ENCODE measurements at regions not wholly inside any gene's neighbourhood (a gene's known extent, or its start where the extent isn't known, plus 50 kb on each side); places are given as distances from the start of the nearest gene placed in this dataset.
"Not testable (repeated sequence)": the region's sequence is repeated elsewhere in the genome, so short reads cannot be mapped to it uniquely, and the experiment has no call there.

- no peak for DNase-seq
Measured at GRCh38 chr2:216774620-216775019, 79.3 kb upstream of the IGFBP5 start.

- DNase-seq = no peak
Measured at GRCh38 chr2:216774180-216774579, 78.8 kb upstream of the IGFBP5 start.

DNA sequence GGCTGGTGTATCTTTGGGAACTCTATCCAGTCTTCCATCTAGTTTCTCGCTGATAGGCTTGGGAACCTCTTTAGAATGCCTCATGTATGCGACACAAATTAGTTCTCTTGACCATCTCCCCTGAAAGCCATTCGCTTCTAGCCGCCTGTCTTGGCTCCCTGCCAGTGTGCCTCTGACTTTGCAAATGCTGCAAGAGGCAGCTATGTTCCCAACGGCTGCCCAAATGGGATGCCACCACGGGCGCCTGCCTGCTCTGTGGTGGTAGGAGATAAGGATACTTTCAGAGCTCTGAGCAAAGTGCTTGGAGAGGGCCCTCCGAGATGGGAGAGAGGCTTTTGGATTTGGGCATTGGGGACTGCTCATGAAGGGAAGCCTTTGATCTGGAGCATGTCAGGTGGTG is 77.7 kb upstream of the IGFBP5 start:
- DNase-seq = no peak

DNA sequence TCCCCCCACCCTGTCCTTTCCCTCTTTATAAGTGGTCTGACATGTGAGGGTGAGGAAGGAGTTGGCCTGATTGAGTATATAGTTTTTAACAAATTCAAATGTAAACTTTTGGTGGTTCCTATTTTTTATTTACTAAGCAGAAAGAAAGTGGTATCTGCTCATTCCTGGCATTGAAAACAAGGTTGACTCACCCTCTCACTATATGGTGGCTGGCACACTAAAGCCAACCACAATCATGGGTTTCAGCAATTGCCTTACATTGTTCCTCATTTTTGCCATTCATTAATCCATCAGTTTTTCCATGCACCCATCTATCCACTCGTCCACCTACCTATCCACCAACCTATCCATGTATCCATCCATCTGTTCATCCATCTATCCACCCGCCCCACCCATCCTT is 75.4 kb upstream of the IGFBP5 start:
- no peak for DNase-seq

- no peak for DNase-seq
Measured at GRCh38 chr2:216770050-216770449, 74.7 kb upstream of the IGFBP5 start.

DNA sequence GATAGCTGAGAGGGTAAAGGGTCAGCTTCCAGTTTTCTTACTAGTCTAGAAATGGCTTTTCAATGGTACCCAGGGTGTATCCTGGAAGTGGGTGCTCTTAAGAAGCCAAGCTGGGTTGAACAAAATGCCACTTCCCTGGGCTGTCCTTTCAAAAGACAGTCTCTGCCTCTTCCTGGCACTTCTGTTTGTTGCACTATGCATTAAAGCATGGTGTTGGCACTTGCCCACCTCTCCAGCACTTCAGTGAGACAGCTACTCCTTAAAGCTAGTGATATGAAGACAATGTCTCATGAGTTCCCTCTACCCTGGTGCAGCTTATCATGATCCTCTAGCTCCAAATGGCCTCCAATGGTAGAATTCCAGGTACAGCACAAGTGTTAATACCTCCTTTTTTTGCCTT is 74.3 kb upstream of the IGFBP5 start:
- DNase-seq = no peak

DNA sequence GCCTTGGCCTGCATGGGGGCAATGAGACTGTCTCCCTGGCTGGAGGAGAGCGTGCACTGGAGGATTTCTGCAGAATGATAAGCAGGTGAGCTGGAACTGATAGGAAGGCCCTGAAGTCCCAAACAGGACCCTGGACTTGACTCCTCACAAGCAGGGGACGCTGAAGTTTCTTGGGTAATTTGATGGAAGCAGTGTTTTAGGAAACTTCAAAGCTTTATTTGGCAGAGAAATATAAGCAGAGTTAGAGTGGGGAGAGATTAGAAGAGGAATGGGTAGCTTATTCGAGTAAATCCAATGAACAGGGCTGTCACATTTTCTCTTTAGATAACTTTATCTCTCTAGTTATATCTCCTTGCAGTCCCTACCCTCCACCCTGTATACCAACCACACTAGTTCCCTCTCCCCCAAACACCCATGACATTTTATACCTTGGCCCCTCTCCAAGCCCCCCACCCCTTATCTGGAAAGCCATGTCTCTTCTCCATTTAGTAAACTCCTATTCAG is 73.6 kb upstream of the IGFBP5 start:
- DNase-seq = no peak

DNA sequence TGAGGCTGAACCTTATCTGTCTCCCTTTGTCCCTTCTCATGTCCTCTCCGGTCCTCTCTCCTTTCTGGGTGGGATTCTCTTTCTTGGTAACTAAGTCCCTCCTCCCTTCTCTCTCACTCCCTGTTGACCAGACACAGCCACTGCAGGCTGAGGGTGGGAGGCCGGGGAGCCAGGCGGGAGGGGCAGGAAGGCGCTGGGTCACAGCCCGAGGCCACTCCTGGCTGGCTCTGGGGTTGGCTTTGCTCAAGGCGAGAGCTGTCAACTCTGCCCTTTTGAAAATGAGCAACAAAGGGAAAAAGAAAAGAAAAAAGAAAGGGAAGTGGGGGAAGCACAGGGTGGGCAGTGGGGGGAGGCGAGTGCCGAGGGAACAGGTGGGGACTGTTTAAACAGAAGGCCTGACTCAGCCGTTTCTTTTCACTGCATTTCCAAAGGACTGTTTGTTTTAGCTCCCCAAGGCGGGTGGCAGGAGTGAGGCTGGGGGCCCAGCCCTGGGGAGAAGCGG is 70.5 kb upstream of the IGFBP5 start:
- DNase-seq = peak; percentile 99

GRCh38 chr2:216763396-216763795 is 68.0 kb upstream of the IGFBP5 start:
- DNase-seq = no peak

DNA sequence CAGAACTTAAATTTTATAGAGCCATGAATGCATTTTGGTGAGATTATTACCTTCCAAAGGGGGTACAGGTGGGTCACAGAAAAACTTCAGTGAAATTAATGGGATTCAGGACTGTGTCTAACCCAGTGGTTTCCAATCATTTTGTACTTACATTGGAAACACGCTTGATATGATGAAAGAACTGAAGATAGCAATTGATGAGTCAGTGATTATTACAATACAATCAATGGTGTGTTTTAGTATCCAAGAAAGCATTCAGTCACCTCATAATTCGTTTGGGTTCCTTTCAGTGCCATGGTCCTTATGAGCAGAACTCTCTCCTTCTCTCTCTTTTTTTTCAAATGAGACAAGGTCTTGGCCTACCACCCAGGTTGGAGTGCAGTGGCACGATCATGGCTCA is 66.5 kb upstream of the IGFBP5 start:
- DNase-seq = no peak

DNA sequence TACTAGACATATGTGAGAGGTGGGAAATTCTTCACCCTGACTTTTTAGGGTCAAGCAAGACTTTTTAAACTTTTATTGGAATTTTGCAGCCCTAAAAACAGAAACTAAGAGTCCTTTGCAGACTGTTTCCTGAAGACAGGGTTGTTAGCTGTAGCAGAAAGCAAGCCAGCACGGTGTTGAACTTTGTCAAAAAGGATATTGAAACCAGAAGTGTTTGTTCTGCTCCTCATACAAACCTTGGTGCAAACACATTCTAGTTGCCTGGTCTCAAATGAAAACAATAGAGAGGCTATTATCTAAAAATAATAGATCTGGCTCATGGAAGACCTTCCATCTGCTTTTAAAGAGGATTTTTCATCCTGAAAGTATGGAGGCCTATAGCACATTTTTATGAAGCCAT is 65.8 kb upstream of the IGFBP5 start:
- peak; percentile 85 for DNase-seq

DNA sequence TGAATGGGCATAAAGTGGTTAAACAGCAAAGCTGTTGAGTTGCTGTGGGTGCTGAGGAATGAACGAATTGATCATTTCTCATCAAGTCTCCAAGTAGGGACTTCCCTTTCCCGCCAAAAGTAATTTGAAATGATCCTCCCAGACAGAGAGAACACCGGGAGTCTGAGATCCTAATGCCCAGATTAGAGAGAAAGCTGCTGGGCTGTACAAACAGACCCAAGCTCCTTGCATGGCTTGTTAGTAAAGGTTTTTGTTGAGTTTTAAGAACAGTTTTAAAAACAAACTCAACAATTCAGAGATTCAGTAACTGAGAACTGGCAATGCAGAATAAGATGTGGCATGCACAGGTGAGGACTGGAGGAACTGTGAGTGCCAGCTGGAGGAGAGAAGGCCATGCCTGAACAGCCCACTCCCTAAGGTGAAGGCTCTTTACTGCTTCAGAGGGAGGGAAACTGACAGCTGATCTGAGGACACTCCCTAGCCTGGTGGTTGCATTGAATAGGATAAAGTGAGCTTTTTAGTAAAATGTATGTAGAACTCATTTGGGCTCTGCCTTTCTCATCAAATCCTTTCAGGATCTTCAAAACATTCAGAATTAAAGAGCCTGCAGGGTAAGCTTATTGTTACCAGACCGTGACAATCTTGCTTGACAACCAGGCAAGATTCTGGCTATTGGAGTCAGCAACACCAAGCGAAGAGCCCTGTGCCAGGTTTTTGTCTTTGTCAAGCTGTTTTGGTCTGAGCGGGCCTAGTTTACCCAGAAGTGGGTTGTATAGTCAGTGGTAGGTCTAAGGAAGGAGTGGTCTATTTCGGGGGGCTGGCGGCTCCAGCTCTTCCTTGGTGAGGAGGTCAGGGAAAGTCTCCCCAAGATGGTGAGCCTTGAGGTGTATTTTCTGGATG is 63.2 kb upstream of the IGFBP5 start:
- no peak for DNase-seq

DNA sequence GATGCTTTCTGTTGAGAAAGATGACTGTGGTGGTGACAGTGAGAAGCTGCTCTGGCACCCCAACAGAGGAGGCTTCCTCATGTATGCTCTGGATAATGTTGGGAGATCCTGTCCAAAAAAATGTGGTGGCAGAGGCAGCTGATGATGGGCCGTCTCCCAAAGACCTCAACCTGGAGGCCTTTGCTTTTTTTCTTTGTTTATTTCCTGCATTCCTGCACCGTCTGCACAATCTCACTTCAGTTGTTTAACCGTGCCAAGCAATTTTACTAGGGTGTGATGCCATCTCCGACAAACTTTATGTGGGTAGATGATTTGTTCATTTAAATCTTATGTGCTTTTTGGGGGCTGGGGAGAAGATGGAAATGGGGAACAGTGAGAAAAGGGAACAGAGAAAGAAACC is 62.2 kb upstream of the IGFBP5 start:
- DNase-seq = no peak

DNA sequence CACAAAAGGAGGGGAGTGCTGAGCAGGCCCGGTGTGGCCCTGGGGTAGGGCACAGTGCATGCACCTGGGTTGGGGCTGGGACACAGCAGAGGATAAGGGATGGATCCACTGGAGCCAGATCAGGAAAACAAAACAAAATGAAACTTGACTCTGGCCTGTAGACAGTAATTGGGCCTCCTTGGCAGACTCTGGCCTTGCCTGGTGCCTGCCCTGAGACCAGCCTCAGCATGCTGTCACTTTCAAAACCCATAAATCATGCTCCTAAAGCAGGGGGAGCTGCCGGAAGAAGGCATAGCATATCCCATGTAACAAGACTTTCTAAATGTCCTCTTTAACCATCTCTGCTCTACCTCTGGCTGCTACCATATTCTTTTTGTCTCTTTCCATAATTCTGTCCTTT is 61.1 kb upstream of the IGFBP5 start:
- no peak for DNase-seq

GRCh38 chr2:216754812-216755211 is 59.5 kb upstream of the IGFBP5 start:
- no peak for DNase-seq

GRCh38 chr2:216754336-216754735 is 59.0 kb upstream of the IGFBP5 start:
- no peak for DNase-seq

- no peak for DNase-seq
Measured at GRCh38 chr2:216752855-216753505, 57.6 kb upstream of the IGFBP5 start.

DNA sequence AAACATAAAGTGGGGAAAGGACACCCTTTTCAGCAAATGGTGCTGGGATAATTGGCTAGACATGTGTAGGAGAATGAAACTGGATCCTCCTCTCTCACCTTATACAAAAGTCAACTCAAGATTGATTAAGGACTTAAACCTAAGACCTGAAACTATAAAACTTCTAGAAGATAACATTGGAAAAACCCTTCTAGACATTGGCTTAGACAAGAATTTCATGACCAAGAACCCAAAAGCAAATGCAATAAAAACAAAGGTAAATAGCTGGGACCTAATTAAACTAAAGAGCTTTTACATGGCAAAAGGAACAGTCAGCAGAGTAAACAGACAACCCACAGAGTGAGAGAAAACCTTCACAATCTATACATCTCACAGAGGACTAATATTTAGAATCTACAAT is 55.4 kb upstream of the IGFBP5 start:
- DNase-seq = peak; percentile 80

DNA sequence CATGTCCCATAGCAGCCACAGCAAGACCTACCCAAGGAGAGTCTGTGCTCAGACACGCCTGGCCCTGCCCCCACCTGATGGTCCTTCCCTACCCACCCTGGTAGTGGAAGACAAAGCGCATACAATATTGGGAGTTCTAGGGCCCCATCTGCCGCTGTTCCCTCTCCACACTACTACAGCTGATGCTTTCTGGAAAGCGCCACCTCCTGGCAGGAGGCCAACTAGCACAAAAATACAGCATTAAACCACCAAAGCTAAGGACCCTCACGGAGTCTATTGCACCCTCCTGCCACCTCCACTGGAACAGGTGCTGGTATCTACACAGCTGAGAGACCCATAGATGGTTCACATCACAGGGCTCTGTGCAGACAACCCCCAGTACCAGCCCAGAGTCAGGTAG is 50.9 kb upstream of the IGFBP5 start:
- not testable (repeated sequence) for DNase-seq

GRCh38 chr2:216745453-216745852 is 50.1 kb upstream of the IGFBP5 start:
- no peak for DNase-seq
